ENCODE measurements at regions not wholly inside any gene's neighbourhood (a gene's known extent, or its start where the extent isn't known, plus 50 kb on each side); places are given as distances from the start of the nearest gene placed in this dataset.

GRCh38 chrX:10966057-10966456 lies 145.1 kb upstream of the HCCS start:
- TF ChIP-seq CTCF (IDR thresholded peaks at IDR 0.05) (no peak), EZH2 (IDR thresholded peaks at IDR 0.05) (no peak), EZH2phosphoT487 (IDR thresholded peaks at IDR 0.05) (no peak)

All from neural progenitor cell (in vitro differentiated cells).